Hepatocyte (in vitro differentiated cells): ENCODE measurements at regions not wholly inside any gene's neighbourhood (a gene's known extent, or its start where the extent isn't known, plus 50 kb on each side); places are given as distances from the start of the nearest gene placed in this dataset.

Experiments
- DNase-seq: peaks from one replicate; pipeline ENCODE4 v3.0.0-alpha.2; 2016; ENCODE audit warnings: low spot score
- H2AFZ ChIP-seq: fragments of 200-600 bp; sonication (generic); 2 replicates; pipeline ENCODE4 v1.6.0; 2016; ENCODE audit warnings: antibody characterized with exemption, mild to moderate bottlenecking
- H3K27ac ChIP-seq: fragments of 200-600 bp; sonication (generic); 2 replicates; pipeline ENCODE4 v1.5.1; 2016; ENCODE audit warnings: mild to moderate bottlenecking
- H3K27me3 ChIP-seq: fragments of 200-600 bp; sonication (generic); 2 replicates; pipeline ENCODE4 v1.6.1; 2016
- H3K36me3 ChIP-seq: fragments of 200-600 bp; sonication (generic); replicated peaks from 2 replicates; pipeline ENCODE4 v1.5.1; 2016; ENCODE audit warnings: low read depth; ENCODE audit not compliant: insufficient read depth
- H3K4me1 ChIP-seq: fragments of 200-600 bp; sonication (generic); 2 replicates; pipeline ENCODE4 v1.5.1; 2016; ENCODE audit warnings: mild to moderate bottlenecking, moderate library complexity; ENCODE audit not compliant: insufficient read depth
- H3K4me2 ChIP-seq: fragments of 200-600 bp; sonication (generic); 2 replicates; pipeline ENCODE4 v1.6.0; 2016
- H3K4me3 ChIP-seq: fragments of 200-600 bp; sonication (generic); 2 replicates; pipeline ENCODE4 v1.5.1; 2016; ENCODE audit warnings: mild to moderate bottlenecking
- H3K79me2 ChIP-seq: fragments of 200-600 bp; sonication (generic); 2 replicates; pipeline ENCODE4 v1.6.0; 2017; ENCODE audit warnings: mild to moderate bottlenecking
- H3K9me2 ChIP-seq: fragments of 200-600 bp; sonication (generic); replicated peaks from 2 replicates; pipeline ENCODE4 v1.6.0; 2017; ENCODE audit warnings: mild to moderate bottlenecking; ENCODE audit not compliant: insufficient read depth
- H3K9me3 ChIP-seq: fragments of 200-600 bp; sonication (generic); 2 replicates; pipeline ENCODE4 v1.5.1; 2016; ENCODE audit warnings: low read depth, mild to moderate bottlenecking
- H4K20me1 ChIP-seq: fragments of 200-600 bp; sonication (generic); 2 replicates; pipeline ENCODE4 v1.6.0; 2016; ENCODE audit warnings: mild to moderate bottlenecking; ENCODE audit not compliant: insufficient read depth, poor library complexity, severe bottlenecking
- CTCF ChIP-seq: fragments of 200-600 bp; sonication (generic); IDR thresholded peaks from 2 replicates; pipeline ENCODE4 v1.5.1; 2016; ENCODE audit warnings: antibody characterized with exemption, mild to moderate bottlenecking; ENCODE audit not compliant: poor library complexity
- EZH2 ChIP-seq: fragments of 200-600 bp; sonication (generic); IDR thresholded peaks from 2 replicates; pipeline ENCODE4 v1.6.1; 2016; ENCODE audit warnings: antibody characterized with exemption, mild to moderate bottlenecking, borderline replicate concordance
- EZH2phosphoT487 ChIP-seq: fragments of 200-600 bp; sonication (generic); IDR thresholded peaks from one replicate; pipeline ENCODE4 v1.6.1; 2018; ENCODE audit warnings: antibody characterized with exemption, mild to moderate bottlenecking, low read depth, moderate library complexity; ENCODE audit not compliant: unreplicated experiment, severe bottlenecking
- WGBS: methylation state at CpG from one replicate; pipeline ENCODE4 v1.1.6; 2016; ENCODE audit warnings: low lambda C conversion rate; ENCODE audit errors: missing lambda C conversion rate; 5-methylcytosine and 5-hydroxymethylcytosine counted together

GRCh38 chr3:21357241-21357640 lies 393.8 kb downstream of the ZNF385D start:
- no peak for TF ChIP-seq CTCF
- TF ChIP-seq EZH2phosphoT487: no peak
- no peak for TF ChIP-seq EZH2
- Histone ChIP-seq H3K4me2 (no peak overlapping the region), H3K27ac (no peak overlapping the region), H3K9me2 (no peaks in the 10 kb centered on the region), H3K36me3 (no peaks in the 10 kb centered on the region), H3K4me3 (no peak overlapping the region), H2AFZ (no peak overlapping the region), H3K9me3 (no peaks in the 10 kb centered on the region), H4K20me1 (no peaks in the 10 kb centered on the region), H3K4me1 (no peaks in the 10 kb centered on the region), H3K79me2 (no peaks in the 10 kb centered on the region), H3K27me3 (no peaks in the 10 kb centered on the region)
- WGBS: 80% methylated on average over 2 of the region's 2 CpGs
- DNase-seq: no peak

- TF ChIP-seq EZH2 (no peak), CTCF (no peak), EZH2phosphoT487 (no peak)
- no peak overlapping the region for H3K27ac ChIP-seq
- no peaks in the 10 kb centered on the region for H3K9me3 ChIP-seq
- no peaks in the 10 kb centered on the region for H3K36me3 ChIP-seq
- no peak for DNase-seq
- H3K4me1 ChIP-seq: no peaks in the 10 kb centered on the region
- 78% methylated on average over 4 of the region's 4 CpGs for WGBS
- no peaks in the 10 kb centered on the region for H3K9me2 ChIP-seq
- H3K27me3 ChIP-seq: no peaks in the 10 kb centered on the region
- no peak overlapping the region for H3K4me2 ChIP-seq
- H4K20me1 ChIP-seq: no peaks in the 10 kb centered on the region
- H3K79me2 ChIP-seq: no peaks in the 10 kb centered on the region
- no peak overlapping the region for H3K4me3 ChIP-seq
- H2AFZ ChIP-seq: no peak overlapping the region
These were observed 394.6 kb downstream of the ZNF385D start for GRCh38 chr3:21356402-21356801.

- Histone ChIP-seq H3K79me2 (no peaks in the 10 kb centered on the region), H4K20me1 (no peaks in the 10 kb centered on the region), H3K9me3 (peaks cover 4% of the 10 kb centered on the region), H3K36me3 (no peaks in the 10 kb centered on the region), H3K27me3 (no peaks in the 10 kb centered on the region), H3K27ac (no peak overlapping the region), H3K9me2 (no peaks in the 10 kb centered on the region), H3K4me2 (no peak overlapping the region), H3K4me1 (no peaks in the 10 kb centered on the region), H3K4me3 (no peak overlapping the region), H2AFZ (no peak overlapping the region)
- DNase-seq: no peak
- 77% methylated on average over 7 of the region's 7 CpGs for whole genome bisulfite sequencing
- TF ChIP-seq EZH2 (no peak), CTCF (no peak), EZH2phosphoT487 (no peak)
These were observed 405.5 kb downstream of the ZNF385D start for GRCh38 chr3:21345382-21345976.
